BE2C (cell line): ENCODE measurements at regions not wholly inside any gene's neighbourhood (a gene's known extent, or its start where the extent isn't known, plus 50 kb on each side); places are given as distances from the start of the nearest gene placed in this dataset.

Experiments used
- DNase-seq: peaks from one replicate; pipeline ENCODE4 v3.0.0-alpha.2; 2020
- H3K27me3 ChIP-seq: fragments of 250-450 bp; sonication (Bioruptor Pico); 2 replicates; pipeline ENCODE4 v1.5.1; 2020; ENCODE audit warnings: mild to moderate bottlenecking
- H3K36me3 ChIP-seq: fragments of 250-450 bp; sonication (Bioruptor Pico); 2 replicates; pipeline ENCODE4 v1.5.1; 2020; ENCODE audit warnings: mild to moderate bottlenecking
- H3K4me1 ChIP-seq: fragments of 250-450 bp; sonication (Bioruptor Pico); 2 replicates; pipeline ENCODE4 v1.5.1; 2020
- H3K4me3 ChIP-seq: 2 replicates; pipeline ENCODE4 v1.5.1; 2011; ENCODE audit warnings: low read depth, low read length
- H3K9me3 ChIP-seq: fragments of 250-450 bp; sonication (Bioruptor Pico); 2 replicates; pipeline ENCODE4 v1.5.1; 2020
- TF ChIP-seq, protein P1 (sequence below): IDR thresholded peaks from 2 replicates; pipeline ENCODE4 v1.5.1; 2012; ENCODE audit warnings: mild to moderate bottlenecking, low read depth, low read length

DNA sequence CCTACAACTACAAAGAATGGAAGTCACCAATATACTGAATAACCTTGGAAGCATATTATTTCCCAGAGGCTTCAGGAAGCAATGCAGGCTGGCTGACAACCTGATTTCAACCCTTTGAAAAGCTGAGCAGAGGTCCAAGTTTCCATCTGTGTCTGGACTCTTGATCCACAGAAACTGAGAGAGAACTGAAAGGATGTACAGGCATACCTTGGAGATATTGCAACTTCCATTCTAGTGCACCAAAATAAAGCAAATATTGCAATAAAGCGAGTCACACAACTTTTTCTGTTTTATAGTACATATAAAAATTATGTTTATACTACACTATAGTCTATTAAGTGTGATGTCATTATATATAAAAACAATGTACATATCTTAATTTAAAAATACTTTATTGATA is 85.3 kb downstream of the TYW3 start:
- H3K27me3 ChIP-seq: no peaks in the 10 kb centered on the region
- no peak for DNase-seq
- no peaks in the 10 kb centered on the region for H3K36me3 ChIP-seq
- no peak overlapping the region for H3K4me3 ChIP-seq
- no peaks in the 10 kb centered on the region for H3K4me1 ChIP-seq
- H3K9me3 ChIP-seq: no peaks in the 10 kb centered on the region
- TF ChIP-seq, protein P1, sequence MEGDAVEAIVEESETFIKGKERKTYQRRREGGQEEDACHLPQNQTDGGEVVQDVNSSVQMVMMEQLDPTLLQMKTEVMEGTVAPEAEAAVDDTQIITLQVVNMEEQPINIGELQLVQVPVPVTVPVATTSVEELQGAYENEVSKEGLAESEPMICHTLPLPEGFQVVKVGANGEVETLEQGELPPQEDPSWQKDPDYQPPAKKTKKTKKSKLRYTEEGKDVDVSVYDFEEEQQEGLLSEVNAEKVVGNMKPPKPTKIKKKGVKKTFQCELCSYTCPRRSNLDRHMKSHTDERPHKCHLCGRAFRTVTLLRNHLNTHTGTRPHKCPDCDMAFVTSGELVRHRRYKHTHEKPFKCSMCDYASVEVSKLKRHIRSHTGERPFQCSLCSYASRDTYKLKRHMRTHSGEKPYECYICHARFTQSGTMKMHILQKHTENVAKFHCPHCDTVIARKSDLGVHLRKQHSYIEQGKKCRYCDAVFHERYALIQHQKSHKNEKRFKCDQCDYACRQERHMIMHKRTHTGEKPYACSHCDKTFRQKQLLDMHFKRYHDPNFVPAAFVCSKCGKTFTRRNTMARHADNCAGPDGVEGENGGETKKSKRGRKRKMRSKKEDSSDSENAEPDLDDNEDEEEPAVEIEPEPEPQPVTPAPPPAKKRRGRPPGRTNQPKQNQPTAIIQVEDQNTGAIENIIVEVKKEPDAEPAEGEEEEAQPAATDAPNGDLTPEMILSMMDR: no peak

DNA sequence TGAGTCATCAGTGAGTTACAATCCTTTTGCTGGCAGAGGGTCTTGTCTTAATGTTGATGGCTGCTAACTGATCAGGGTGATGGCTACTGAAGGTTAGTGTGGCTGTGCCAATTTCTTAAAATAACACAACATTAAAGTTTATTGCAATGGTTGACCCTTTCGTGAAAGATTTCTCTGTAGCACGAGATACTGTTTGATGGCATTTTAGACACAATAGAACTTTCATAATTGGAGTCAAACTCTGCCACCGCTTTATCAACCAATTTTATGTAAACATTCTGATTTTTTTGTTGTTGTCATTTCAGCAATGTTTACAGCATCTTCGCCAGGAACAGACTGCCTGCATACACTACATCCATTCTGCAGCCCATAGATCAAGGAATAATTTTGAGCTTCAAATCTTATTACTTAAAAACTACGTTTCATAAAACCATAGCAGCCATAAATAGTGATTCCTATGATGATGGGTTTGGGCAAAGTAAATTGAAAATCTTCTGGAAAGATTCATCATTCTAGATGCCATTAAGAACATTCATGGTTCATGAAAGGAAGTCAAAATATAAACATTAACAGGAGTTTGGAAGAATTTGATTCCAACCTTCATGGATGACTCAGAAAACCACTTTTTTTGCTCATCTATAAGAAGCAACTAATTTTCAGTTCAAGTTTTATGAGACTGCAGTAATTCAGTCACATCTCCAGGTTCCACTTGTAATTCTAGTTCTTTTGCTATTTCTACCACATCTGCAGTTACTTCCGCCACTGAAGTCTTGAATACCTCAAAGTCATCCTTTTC is 85.9 kb downstream of the TYW3 start:
- no peak overlapping the region for H3K4me3 ChIP-seq
- H3K27me3 ChIP-seq: no peaks in the 10 kb centered on the region
- H3K9me3 ChIP-seq: no peaks in the 10 kb centered on the region
- no peaks in the 10 kb centered on the region for H3K4me1 ChIP-seq
- TF ChIP-seq, protein P1: no peak
- H3K36me3 ChIP-seq: no peaks in the 10 kb centered on the region
- no peak for DNase-seq

DNA sequence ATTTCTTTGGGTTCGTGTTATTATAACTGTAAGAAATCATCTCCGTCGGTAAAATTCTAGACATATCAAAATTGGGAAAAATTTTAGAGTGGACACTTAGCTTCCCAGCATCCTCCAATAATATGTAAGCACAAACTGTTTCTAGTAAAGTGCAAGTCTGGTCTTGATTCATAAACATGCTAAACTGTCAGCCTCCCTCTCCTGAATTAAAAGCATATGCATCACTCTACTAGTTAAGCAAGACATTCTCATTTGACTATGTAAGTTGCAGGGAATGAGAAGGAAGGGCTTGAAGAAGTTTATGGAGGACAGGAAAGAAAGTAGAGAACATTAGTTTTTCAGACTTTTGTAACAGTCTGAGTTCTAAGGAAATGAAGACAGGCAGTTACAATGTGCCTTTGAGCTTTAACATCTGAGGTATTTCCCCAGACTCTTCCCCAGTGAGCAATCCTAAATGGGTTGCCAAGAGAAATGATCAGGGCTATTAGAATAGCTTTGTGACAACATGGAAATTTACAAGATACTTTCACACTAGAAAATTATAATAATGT is 90.0 kb downstream of the TYW3 start:
- H3K36me3 ChIP-seq: no peaks in the 10 kb centered on the region
- no peaks in the 10 kb centered on the region for H3K27me3 ChIP-seq
- no peaks in the 10 kb centered on the region for H3K9me3 ChIP-seq
- no peak for DNase-seq
- TF ChIP-seq, protein P1: no peak
- H3K4me1 ChIP-seq: no peaks in the 10 kb centered on the region
- no peak overlapping the region for H3K4me3 ChIP-seq

DNA sequence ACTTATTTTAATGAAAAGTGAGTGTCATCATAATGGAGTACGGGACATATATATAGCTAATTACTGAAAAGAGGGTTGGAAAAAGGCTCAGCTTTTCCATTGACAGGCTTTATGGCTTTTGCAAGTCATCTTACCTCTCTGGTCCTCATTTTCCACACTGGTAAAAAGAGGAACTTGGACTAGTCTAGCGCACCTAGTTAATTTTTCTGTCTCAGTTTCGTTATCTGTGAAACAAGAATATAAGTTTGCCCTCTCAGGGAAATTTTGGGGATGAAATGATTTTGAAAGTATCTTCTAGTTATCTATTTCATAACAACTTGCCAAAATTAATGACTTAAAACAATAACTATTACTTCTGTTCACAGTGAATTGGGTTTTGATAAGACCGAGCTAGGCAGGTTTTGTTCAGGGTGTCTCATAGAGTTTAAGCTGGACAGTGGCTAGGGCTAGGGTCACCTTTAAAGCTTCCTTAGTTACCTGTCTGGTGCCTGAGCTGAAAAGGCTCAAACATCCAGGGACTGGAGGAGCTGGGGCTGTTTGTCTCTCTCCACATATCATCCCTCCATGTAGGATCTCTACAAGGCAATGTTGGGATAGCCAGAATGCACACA is 91.7 kb downstream of the TYW3 start:
- no peaks in the 10 kb centered on the region for H3K4me1 ChIP-seq
- TF ChIP-seq, protein P1: no peak
- no peaks in the 10 kb centered on the region for H3K9me3 ChIP-seq
- no peaks in the 10 kb centered on the region for H3K36me3 ChIP-seq
- H3K4me3 ChIP-seq: no peak overlapping the region
- no peaks in the 10 kb centered on the region for H3K27me3 ChIP-seq
- DNase-seq: no peak

DNA sequence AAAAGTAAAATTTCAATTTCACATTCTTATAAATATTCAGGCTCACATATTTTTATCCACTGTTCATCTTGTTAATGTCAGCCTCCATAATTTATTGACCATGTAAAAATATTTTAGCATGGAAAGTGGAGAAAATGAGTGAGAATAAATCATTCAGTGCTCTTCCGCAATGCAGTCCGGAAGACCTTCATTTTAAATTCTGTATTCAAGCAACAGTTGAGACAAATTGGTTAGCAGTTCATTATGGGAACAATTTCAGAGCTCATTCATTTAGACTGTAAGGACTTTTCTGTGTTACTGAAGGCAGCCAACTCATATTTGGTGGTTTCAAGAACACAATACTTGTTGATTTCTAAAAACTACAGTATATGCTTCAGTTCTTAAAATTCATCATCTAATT is 97.8 kb downstream of the TYW3 start:
- no peaks in the 10 kb centered on the region for H3K27me3 ChIP-seq
- TF ChIP-seq, protein P1: no peak
- no peak for DNase-seq

DNA sequence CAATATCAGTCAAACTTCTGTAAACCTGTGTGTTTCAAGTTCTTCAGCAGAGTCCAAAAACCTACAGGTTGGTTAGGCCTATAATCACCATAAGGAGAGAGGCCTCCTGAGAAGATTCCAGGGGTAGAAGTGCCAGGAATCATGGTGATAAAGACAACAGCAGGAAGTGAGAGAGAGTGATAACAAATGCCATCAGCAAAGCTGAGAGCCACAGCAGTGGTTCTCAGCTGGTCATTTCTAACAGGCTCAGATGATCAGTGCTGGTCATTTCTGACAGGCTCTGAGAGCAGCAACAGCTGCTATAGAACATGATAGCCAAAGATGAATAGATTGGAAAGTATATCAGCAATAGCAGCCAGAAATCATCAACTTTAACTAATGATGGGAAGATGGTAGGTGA is 101.3 kb downstream of the TYW3 start:
- H3K4me3 ChIP-seq: no peak overlapping the region
- H3K27me3 ChIP-seq: no peaks in the 10 kb centered on the region
- TF ChIP-seq, protein P1: no peak
- no peaks in the 10 kb centered on the region for H3K4me1 ChIP-seq
- no peaks in the 10 kb centered on the region for H3K36me3 ChIP-seq
- no peak for DNase-seq
- H3K9me3 ChIP-seq: no peaks in the 10 kb centered on the region

More for the DNA sequence above, 97.8 kb downstream of the TYW3 start:
- no peaks in the 10 kb centered on the region for H3K4me1 ChIP-seq
- no peaks in the 10 kb centered on the region for H3K36me3 ChIP-seq
- no peak overlapping the region for H3K4me3 ChIP-seq
- no peaks in the 10 kb centered on the region for H3K9me3 ChIP-seq
